GM21737 (cell line): ENCODE measurements at regions not wholly inside any gene's neighbourhood (a gene's known extent, or its start where the extent isn't known, plus 50 kb on each side); places are given as distances from the start of the nearest gene placed in this dataset.
"Not testable (repeated sequence)": the region's sequence is repeated elsewhere in the genome, so short reads cannot be mapped to it uniquely, and the experiment has no call there.

Experiments used
- ATAC-seq: cut with Tn5 transposase; IDR thresholded peaks from one replicate; pipeline ENCODE4 v1.9.1; 2021; ENCODE audit warnings: mild to moderate bottlenecking, moderate library complexity; ENCODE audit not compliant: unreplicated experiment

GRCh38 chr6:119526561-119527230, 177.1 kb upstream of the MAN1A1 start:
- ATAC-seq = no peak

- ATAC-seq = no peak
Observed at GRCh38 chr6:119524410-119524809, 174.8 kb upstream of the MAN1A1 start.

- no peak for ATAC-seq
Observed at GRCh38 chr6:119523556-119523955, 174.0 kb upstream of the MAN1A1 start.

GRCh38 chr6:119521251-119521650, 171.7 kb upstream of the MAN1A1 start:
- ATAC-seq = no peak

GRCh38 chr6:119517428-119517827, 167.9 kb upstream of the MAN1A1 start:
- no peak for ATAC-seq

GRCh38 chr6:119514345-119514744, 164.8 kb upstream of the MAN1A1 start:
- no peak for ATAC-seq

GRCh38 chr6:119511024-119511423, 161.5 kb upstream of the MAN1A1 start:
- ATAC-seq = no peak

GRCh38 chr6:119510246-119510645, 160.7 kb upstream of the MAN1A1 start:
- ATAC-seq = no peak

GRCh38 chr6:119506631-119507174, 157.1 kb upstream of the MAN1A1 start:
- no peak for ATAC-seq

GRCh38 chr6:119501798-119502483, 152.4 kb upstream of the MAN1A1 start:
- ATAC-seq = no peak

- ATAC-seq = no peak
Observed at GRCh38 chr6:119499797-119500196, 150.2 kb upstream of the MAN1A1 start.

- no peak for ATAC-seq
Observed at GRCh38 chr6:119497988-119498727, 148.6 kb upstream of the MAN1A1 start.

GRCh38 chr6:119495230-119495683, 145.7 kb upstream of the MAN1A1 start:
- no peak for ATAC-seq

GRCh38 chr6:119493980-119494379, 144.4 kb upstream of the MAN1A1 start:
- no peak for ATAC-seq

- not testable (repeated sequence) for ATAC-seq
Observed at GRCh38 chr6:119491112-119491511, 141.6 kb upstream of the MAN1A1 start.

- not testable (repeated sequence) for ATAC-seq
Observed at GRCh38 chr6:119490050-119490449, 140.5 kb upstream of the MAN1A1 start.

- ATAC-seq = no peak
Observed at GRCh38 chr6:119484598-119484997, 135.0 kb upstream of the MAN1A1 start.

GRCh38 chr6:119483908-119484307, 134.3 kb upstream of the MAN1A1 start:
- ATAC-seq = no peak

GRCh38 chr6:119482850-119483285, 133.3 kb upstream of the MAN1A1 start:
- ATAC-seq = no peak

GRCh38 chr6:119481976-119482375, 132.4 kb upstream of the MAN1A1 start:
- no peak for ATAC-seq

- no peak for ATAC-seq
Observed at GRCh38 chr6:119480961-119481497, 131.5 kb upstream of the MAN1A1 start.
